Transverse colon (tissue), 3 donors: ENCODE measurements at regions not wholly inside any gene's neighbourhood (a gene's known extent, or its start where the extent isn't known, plus 50 kb on each side); places are given as distances from the start of the nearest gene placed in this dataset.

Experiments
- EP300 ChIP-seq: sonication (generic); formaldehyde crosslinking; IDR thresholded peaks from one replicate; pipeline ENCODE4 v1.6.1; 2017; ENCODE audit warnings: antibody characterized with exemption, low read depth
- TF ChIP-seq, protein P1 (sequence below), 5 experiments: fragments of 200-600 bp in 3 of 5; fragments of 450-650 bp in 2 of 5; sonication (generic) in 3 of 5; IDR thresholded peaks; 1 replicate in 2 of 5; 2 replicates in 3 of 5; pipeline ENCODE4 v1.5.1; 2016 to 2017; ENCODE audit warnings: antibody characterized with exemption in 5 of 5, inconsistent platforms in 3 of 5, mild to moderate bottlenecking in 2 of 5, moderate library complexity in 1 of 5

DNA sequence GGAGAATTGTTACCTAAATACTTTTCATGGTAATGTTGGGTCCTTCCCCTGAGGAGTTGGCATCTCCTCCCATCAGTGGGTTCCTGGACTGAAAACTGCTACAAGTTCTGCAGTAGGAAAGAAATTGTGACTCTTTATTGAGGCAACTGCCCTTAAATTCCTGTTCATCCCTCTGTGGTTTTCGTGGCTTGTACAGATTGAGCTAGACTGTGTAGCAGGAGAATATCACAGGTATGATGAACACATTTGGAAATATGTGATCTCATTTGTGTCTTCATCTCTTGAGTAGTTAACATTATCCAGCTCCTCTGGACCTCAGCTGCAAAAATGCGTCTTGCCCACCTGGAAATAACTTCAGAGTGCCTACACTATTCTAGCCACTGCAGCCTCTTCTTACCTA is 390.6 kb downstream of the PTPRC start:
- TF ChIP-seq EP300, result no peak
- TF ChIP-seq, protein P1, sequence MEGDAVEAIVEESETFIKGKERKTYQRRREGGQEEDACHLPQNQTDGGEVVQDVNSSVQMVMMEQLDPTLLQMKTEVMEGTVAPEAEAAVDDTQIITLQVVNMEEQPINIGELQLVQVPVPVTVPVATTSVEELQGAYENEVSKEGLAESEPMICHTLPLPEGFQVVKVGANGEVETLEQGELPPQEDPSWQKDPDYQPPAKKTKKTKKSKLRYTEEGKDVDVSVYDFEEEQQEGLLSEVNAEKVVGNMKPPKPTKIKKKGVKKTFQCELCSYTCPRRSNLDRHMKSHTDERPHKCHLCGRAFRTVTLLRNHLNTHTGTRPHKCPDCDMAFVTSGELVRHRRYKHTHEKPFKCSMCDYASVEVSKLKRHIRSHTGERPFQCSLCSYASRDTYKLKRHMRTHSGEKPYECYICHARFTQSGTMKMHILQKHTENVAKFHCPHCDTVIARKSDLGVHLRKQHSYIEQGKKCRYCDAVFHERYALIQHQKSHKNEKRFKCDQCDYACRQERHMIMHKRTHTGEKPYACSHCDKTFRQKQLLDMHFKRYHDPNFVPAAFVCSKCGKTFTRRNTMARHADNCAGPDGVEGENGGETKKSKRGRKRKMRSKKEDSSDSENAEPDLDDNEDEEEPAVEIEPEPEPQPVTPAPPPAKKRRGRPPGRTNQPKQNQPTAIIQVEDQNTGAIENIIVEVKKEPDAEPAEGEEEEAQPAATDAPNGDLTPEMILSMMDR (IDR thresholded peaks at IDR 0.05), result no peak
